ENCODE measurements at regions not wholly inside any gene's neighbourhood (a gene's known extent, or its start where the extent isn't known, plus 50 kb on each side); places are given as distances from the start of the nearest gene placed in this dataset.

DNA sequence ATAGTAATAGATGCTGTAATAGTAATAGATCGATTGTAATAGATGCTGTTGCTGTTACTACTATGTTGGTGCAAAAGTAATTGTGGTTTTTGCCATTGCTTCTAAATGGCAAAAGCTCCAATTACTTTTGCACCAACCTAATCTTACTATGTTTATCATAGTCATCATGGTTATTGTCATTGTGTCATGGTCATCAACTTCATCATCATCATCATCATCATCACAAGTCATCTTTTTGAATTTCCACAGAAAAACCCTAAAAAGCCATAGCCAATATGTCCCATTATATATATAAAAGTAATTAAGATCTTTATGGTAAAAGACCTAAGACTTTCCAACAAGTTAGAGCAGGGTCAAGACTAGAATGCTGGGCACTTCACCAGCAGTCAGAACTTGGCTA is 435.1 kb upstream of the MARCKS start:
- DNase-seq (ENCODE audit: low read depth) = no peak

DNA sequence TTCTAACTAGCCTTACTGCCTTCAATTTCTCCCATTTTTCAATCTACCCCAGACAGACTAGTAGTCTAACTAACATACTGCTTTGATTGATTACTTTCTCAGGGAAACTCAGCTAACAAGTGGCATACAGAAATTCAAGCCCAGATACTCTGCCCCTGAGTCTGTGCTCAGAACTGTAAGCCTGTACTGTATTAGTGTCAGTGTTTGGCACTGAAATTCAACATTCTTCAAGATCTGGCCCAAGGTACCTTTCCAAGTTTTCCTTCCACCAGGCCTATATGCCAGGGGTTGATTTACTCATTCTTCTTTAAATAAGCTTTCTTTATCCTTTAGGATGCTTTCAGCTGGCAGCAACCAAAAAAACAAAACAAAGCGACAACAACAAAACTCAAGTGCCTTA is 433.2 kb upstream of the MARCKS start:
- DNase-seq (ENCODE audit: low read depth) = no peak

DNA sequence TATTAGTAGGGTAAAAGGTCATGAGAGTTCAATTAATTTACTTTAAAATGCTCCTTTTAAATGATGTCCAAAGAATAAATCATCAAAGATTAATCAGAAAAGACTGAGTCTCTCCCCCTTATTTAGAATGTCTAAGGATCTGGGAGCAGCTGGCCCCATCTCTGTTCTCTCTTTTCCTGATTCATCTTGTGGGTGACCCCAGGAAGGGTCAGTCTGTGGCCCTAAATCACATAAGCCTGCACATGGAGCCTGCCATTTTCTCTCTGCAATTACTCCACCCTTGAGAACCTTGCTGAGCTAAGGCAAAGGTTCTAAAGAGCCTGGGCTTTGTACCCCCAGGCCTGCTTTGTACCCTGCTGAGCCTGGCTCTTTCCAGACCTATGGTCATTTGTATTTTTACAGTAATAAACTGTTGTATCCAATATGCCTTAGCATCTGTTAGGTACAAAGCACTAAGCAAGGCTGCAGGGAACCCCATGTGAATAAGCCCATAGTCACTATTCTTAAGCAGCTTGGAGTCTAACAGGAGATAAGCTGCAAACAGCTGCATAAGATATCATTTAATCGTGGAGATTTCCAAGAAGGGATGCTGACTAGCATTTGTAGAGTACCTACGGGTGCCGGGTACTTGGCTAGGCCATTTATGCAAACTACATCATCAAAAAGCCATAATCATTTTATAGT is 431.0 kb upstream of the MARCKS start:
- DNase-seq (ENCODE audit: low read depth) = no peak

DNA sequence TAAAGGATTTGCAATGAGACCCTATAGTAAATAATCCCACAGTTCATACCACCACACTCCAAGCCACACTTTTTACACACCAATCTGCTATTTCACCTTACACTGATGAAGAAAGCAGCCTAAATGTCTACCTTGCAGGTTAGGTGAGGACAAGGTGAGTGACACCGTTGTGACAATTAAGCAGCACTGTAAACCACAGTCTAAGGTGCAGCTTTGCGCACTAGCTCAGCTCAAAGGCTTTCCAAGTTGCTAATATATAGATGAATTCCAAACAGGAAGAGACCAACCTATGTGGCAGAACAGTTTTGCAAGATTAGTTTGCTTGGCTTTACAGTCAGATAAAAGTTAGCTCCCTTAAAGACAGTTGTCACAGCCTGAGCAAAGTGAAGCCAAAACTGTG is 429.5 kb upstream of the MARCKS start:
- DNase-seq (ENCODE audit: low read depth) = no peak

DNA sequence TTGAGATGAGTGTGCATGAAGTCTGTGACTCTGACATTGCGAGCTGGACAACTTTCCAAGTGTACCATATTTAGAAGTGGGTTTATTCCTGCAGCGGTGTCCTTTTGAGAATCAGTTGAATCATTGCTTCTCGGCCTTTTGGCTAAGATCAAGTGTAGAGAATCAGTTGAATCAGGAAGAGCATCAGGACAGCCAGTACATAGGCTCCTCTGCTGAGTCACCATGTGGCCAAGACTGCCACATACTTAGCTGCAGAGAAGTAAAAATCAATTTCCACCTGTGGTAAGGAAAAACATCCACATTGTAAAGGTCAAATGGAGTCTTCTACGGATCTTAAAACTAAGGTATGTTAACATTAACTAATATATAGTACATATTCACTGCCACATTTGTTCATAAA is 428.4 kb upstream of the MARCKS start:
- no peak for DNase-seq (ENCODE audit: low read depth)

DNA sequence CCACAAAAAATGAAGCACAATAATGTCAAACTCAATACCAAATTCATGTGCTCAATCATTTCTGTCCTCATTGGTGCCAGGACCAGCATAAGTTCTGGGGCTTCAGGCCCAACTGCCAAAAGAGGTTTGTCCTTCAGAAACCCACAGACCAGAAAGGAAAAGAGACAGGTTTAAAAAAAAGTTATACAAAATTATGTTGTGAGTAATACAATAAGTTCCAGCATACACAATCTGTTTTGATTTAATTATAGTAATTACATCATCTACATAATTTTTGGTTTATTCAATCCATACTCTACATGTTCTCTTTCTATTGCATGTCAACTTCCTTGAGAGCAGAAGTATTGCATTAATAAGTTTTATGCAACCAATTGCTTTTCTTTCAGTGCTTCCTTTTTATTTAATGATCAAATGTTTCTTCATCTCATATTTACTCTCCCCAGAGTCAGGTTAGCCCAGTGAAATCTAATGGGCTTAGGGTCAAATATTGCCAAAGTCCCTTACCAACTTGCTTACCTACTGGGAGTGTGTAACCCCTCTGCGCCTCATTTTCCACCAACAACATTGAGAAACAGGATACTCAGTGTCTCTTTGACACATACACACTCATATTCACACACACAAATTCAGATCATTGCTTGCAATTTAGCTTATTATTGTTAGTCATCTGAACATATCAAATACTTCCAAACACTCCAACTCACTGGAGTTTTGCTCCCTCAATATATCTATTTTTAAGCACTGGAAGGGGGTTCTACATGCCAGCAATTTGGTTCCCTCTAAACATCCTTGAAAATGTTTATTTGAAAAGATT is 424.4 kb upstream of the MARCKS start:
- no peak for DNase-seq (ENCODE audit: low read depth)

DNA sequence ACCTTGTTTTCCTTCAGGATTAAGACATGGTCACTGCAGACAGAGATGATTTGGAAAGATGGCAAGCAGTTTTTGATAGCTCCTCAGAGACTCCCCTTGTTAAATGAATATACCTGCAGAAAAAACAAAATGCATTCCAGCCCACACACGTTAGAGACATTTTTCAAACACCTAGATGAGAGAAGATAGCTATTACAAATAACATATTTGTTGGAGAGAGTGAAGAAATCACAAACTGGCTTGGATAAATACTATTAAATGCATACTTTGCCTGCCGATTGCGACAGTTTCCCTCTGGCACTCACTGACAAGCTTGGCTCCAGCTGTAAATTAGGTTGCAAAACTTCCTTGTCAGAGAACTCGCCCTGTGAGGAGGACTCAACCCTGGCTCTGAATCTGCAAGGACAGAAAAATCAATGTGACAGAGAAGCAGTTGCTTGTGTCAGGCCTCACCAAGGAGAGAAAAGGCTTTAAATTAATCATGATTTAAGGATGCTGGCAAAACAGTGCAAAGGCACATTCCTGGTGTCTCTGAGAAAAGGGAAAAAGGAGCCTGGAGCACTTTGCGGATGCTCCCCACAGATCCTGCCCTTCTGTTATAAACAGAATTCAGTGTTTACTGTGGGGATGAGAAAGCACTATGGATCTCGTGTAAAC is 423.7 kb upstream of the MARCKS start:
- peak; percentile 38 for DNase-seq (ENCODE audit: low read depth)

DNA sequence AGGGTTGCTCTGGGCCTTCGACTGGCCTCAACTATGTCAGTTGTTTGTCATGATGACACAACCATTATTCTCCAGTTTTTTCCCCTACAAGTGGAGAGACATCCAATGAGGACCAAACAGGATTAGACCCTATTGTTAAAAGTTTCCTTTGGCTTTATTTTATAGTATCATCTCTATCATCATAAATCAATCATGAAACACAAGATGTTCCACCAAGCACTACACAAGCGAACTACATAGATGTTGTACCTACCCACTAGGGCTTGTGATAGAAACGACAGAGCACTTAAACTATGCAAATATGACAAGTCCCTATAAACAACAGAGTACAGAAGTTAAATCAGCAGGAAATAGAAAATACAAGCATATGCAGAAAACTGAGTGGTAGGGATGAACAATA is 422.5 kb upstream of the MARCKS start:
- DNase-seq (ENCODE audit: low read depth) = no peak

DNA sequence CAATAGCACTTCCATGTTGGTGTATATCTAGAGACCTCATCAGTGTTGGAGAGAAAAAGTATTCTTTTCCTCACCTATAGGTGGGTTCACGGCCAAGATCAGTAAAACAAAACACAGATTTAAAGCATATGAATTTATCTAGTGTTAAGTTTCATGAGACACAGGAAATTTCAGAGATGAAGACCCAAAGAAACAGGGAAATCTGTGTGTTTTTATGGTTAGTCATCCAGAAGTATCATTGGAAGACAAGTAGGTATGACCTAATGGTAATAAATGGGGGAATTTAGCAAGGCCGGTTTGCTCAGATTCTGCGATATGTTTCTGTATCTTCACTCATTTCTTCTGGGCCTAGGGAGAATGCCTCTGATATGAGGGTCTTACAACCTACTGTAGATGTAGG is 419.6 kb upstream of the MARCKS start:
- DNase-seq (ENCODE audit: low read depth) = no peak

DNA sequence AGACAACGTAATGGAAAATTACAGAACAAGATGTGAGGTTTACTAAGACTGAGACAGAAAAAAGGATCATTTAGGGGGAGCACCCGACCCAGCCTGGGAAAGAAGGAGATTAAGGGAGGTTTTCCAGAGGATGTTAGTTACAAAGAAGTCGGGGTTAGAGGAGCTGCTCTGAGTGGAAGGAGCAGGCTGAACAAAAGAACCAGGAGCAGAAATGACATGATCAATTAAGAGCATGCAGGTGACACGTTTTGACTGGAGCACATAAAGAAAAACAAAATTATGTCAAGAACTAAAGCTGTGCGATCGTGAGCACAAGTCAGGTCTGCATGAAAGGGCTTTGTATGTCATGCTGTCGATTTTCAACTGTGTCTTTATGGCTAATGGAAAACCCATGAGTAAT is 417.3 kb upstream of the MARCKS start:
- no peak for DNase-seq (ENCODE audit: low read depth)

DNA sequence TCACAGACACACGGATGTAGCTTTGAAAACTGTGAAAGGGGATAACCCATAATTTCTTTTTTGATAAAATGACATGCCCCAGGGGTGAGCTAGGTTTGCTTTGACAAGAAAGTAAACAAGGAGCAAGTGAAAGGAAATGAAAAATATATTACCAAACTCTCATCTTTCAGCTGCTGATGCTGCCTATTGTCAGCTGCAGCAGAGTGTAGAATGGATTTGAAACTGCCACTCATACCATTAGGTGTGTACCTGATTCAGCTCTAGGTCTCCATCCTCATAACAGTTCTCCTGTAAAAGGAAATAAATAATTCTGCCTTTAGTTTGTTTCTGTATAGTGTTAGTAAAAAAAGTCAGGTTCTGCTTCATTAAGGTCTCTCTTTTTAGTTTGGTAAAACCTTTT is 415.1 kb upstream of the MARCKS start:
- no peak for DNase-seq (ENCODE audit: low read depth)

DNA sequence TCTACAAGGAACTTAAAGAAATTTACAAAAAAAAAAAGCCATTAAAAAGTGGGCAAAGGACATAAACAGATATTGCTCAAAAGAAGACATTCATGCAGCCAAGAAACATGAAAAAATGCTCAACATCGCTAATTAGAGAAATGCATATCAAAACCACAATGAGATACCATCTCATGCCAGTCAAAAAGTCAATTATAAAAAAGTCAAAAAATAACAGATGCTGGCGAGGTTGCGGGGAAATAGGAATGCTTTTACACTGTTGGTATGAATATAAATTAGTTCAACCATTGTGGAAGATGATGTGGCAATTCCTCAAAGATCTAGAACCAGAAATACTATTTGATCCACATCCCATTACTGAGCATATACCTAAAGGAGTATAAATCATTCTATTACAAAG is 411.9 kb upstream of the MARCKS start:
- no peak for DNase-seq (ENCODE audit: low read depth)

DNA sequence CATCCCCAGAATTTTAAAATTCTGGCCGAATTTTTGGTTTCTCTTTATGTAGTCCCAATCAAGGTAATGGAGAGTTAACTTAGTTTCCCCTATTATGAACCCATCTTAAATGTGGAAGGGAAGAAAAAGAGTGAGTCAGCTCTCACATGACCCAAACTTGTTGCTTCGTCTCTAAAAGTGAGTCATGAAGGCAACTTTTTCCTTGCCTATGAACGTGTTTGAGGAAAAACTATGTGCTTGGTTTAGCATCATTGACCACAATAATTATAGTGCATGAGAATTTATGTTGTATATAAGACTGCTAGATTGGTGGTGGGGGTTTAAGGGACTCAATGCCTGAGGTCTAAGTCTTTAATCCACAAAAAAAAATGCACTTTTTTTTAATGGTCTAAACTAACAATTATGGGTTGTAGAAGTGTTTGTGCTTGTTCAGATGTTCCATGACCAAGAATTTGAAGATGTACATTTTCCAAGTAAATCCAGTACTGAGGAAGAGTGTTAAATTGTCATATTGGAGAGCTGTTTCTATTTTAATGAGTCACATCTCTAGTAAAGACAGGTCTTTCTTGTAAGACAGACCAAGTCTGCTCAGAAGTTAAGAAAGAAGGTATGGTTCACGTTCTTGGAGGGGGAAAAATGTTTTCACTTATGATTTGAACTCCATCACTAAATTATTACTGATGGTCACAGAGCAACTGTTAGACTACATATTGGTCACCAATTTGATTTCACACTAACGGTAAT is 409.9 kb upstream of the MARCKS start:
- peak; percentile 61 for DNase-seq (ENCODE audit: low read depth)

DNA sequence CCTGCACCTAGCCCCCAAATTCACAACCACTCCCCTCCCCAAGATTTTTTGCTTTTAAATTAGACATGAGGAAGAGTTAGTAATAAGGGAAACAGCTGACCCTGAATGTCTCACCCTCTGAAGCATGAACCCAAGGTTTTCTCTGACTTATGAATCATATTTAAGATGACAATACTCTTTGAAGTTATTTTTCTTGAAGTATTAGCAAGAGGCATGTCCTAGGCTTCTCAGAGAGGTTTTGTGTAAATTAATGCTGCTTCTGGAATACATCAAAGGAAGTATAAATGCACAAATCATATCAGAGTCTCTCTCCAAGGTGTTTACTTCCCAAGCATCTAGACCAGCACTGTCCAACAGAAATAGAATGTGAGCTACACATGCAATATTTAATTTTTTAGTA is 408.1 kb upstream of the MARCKS start:
- peak; percentile 35 for DNase-seq (ENCODE audit: low read depth)

DNA sequence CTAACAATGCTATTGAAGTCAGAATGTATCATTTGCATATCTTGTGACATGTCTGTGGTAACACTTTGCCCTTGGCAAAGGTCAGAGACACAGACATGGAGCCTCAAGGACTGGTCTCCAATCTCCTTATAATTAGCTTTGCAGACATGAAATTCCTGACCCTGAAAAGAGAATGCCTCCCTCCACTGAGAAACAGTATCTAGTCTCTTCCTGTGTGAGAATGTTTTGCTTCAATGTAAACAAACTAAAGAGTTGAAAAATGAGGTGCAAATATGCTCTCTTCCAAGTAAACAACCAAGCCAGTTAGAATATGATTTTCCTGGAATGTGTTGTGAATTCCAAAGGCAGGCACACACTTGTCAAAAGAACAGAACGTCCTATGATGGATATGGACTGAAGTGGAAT is 407.1 kb upstream of the MARCKS start:
- DNase-seq (ENCODE audit: low read depth) = no peak

DNA sequence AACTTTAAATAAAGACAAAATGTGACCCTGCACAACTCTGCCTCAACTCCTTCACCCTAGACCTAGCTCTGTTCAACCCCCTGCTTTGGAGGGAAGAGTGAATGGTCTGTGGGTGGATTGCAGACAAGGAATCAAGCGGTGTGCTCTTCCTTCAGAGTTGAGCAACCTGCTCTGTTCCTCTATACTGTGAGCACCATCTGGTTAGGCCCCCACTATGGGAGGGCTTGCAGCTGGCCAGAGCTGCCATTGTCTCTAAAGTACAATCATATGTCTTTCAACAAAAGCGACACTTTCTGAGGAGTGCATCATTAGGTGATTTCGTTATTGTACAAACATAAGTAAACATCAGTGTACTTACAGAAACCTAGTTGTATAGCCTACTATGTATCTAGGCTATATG is 406.1 kb upstream of the MARCKS start:
- DNase-seq (ENCODE audit: low read depth) = no peak

DNA sequence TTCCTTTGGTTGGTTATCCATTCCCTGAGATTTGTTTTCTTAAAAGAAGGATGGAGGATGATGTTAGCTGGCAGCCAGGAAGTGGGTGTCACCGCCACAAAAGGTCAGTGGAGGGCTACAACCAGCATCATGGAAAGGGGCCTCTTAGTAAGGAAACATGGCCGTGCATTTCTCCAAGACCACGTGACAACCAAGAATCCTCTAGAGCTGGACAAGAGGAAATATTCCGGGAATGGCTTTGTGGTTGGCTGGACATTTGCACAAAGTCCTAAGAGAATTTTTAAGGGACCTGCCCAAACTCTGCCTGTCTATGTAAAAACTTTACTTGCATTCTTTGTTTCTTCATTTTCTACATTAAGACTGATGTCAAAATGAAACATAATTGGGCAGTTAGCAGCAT is 399.9 kb upstream of the MARCKS start:
- DNase-seq (ENCODE audit: low read depth) = no peak

DNA sequence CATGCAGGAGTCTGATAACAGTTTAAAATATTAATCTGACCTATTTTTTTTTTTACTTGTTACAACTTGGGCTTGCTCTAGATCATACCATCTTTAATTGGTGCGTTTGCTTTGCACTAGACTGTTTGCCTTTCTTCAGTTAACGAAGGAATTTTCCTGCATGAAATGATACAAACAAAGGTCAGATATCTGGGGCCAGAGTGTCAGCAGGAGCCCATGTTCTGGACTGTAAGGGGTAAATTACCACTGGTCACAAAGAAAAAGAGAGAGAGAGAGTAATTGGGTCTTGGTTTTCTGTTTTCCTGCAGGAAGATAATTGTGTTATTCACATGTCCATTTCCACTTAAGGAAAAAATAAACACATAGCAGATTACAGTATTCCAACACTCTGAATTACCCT is 399.4 kb upstream of the MARCKS start:
- no peak for DNase-seq (ENCODE audit: low read depth)

DNA sequence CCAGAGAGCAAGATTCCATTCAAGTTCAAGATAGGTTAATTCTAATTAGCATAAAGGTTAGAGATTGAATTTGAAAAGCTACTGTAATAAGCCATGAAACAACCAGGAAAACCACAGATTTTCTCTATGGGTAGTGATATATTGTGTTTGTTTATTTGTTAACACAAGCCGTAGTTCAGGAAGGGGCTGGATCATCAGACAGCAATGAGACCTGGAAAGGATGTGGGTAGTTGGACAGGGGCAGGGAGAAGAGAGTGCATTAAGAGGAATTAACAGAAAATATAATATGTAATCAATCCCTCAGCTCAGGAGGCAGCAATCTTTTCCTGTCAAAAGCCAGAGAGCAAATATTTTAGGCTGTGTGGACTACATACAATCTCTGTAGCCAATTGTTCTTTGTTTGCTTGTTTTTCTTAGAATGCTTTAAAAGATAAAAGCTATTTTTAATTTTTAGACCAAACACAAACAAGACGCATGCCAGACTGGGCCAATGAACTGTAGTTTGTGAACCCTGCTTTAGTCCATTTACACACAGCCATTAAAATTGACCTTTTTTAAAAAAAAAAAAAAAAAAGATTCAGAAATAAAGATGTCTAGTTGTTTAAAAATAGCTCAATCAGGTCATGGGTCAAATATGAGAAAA is 398.7 kb upstream of the MARCKS start:
- DNase-seq (ENCODE audit: low read depth) = no peak

DNA sequence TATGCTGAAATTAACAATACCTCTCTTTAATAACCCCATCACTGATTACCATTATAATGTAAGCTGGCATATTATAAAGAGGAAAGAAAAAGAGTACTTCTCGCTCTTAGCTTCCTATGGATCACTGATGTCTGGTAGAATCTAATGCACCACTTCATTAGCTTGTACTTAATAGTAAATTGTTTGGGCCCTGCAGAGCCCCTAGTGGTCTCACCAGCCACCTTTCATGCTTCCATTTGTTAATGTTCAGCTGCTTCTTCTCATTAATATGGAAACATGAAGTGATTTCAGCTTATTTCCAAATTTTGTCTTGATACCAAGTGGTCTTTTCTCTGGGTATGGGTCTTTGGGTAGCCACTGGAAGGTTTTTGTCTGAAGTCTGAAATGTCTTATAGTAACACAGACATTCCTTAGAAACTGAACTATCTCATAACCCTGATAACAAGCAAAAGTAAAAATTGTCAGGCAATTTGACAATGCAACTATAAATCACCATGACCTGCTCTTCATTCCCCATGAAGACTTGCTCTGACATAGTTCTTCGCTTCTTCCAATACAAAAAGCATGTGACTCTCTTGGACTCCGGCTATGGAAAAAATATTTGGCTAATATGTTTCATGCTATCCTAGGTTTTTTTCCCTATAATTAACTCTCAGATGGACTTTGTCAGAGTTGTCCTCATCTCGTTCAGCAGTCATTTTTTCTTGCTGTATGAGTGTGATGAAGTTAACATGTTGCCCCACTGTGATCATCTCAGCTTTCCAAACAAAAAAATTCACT is 395.8 kb upstream of the MARCKS start:
- DNase-seq (ENCODE audit: low read depth) = no peak

DNA sequence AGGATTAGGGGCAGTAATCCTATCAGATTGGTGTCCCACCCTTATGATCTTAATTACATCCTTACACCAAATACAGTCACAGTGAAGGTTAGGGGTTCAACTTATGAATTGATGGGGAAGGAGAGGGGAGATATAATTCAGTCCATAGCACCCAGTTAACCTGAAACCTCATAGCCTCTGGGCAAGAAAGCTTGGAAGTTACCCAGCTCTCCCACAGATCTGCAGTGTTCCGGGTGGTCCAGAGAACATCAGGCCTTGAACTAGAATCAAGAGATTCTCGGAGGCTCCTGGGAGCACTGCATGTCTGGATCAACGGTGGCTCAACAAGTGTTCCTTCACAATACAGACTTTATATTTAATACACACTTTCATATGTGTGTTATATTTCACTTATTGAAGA is 392.6 kb upstream of the MARCKS start:
- no peak for DNase-seq (ENCODE audit: low read depth)

Measured in HS-5 (cell line).